GM12865 (cell line): ENCODE measurements at regions not wholly inside any gene's neighbourhood (a gene's known extent, or its start where the extent isn't known, plus 50 kb on each side); places are given as distances from the start of the nearest gene placed in this dataset.

Experiments
- DNase-seq: peaks from one replicate; pipeline ENCODE4 v3.0.0; 2010; ENCODE audit warnings: low read depth
- H3K4me3 ChIP-seq: 2 replicates; pipeline ENCODE4 v1.5.1; 2011; ENCODE audit warnings: mild to moderate bottlenecking, low read depth, low read length, control low read depth
- TF ChIP-seq, protein P1 (sequence below): IDR thresholded peaks from 2 replicates; pipeline ENCODE4 v1.5.1; 2011; ENCODE audit warnings: low read length, control low read depth, low read depth, inconsistent platforms; ENCODE audit not compliant: insufficient read depth; ENCODE audit errors: missing control alignments

GRCh38 chr14:101007004-101007614, 103.6 kb upstream of the RTL1 start:
- H3K4me3 ChIP-seq: no peak overlapping the region
- DNase-seq: no peak
- TF ChIP-seq, protein P1, sequence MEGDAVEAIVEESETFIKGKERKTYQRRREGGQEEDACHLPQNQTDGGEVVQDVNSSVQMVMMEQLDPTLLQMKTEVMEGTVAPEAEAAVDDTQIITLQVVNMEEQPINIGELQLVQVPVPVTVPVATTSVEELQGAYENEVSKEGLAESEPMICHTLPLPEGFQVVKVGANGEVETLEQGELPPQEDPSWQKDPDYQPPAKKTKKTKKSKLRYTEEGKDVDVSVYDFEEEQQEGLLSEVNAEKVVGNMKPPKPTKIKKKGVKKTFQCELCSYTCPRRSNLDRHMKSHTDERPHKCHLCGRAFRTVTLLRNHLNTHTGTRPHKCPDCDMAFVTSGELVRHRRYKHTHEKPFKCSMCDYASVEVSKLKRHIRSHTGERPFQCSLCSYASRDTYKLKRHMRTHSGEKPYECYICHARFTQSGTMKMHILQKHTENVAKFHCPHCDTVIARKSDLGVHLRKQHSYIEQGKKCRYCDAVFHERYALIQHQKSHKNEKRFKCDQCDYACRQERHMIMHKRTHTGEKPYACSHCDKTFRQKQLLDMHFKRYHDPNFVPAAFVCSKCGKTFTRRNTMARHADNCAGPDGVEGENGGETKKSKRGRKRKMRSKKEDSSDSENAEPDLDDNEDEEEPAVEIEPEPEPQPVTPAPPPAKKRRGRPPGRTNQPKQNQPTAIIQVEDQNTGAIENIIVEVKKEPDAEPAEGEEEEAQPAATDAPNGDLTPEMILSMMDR: no peak

- DNase-seq: no peak
- no peak overlapping the region for H3K4me3 ChIP-seq
- TF ChIP-seq, protein P1: no peak
Observed at GRCh38 chr14:101007765-101008164, 104.2 kb upstream of the RTL1 start.

DNA sequence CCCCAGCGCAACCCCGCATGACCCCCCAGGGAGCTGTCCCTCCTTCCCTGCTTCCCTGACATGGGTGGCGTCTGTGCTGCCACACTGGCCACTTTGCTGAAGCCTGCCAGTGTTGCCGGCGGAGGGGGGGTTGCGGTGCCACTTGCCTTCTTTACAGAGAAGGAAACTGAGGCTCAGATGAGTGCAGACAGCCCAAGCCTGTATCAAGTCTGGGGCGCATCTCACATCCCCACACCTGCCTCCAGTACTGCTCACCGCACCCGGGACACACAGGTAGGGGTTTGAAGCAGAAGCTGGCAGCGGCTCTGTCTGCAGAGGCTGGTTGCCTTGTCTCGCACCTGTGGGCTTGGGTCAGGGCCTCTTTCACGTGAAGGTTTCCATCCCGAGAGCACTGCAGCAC, 104.7 kb upstream of the RTL1 start:
- DNase-seq: no peak
- TF ChIP-seq, protein P1: no peak
- no peak overlapping the region for H3K4me3 ChIP-seq

GRCh38 chr14:101008631-101009336, 105.3 kb upstream of the RTL1 start:
- TF ChIP-seq, protein P1: no peak
- no peak for DNase-seq
- no peak overlapping the region for H3K4me3 ChIP-seq

- DNase-seq: no peak
- TF ChIP-seq, protein P1: no peak
Observed at GRCh38 chr14:101009531-101009930, 106.0 kb upstream of the RTL1 start.

DNA sequence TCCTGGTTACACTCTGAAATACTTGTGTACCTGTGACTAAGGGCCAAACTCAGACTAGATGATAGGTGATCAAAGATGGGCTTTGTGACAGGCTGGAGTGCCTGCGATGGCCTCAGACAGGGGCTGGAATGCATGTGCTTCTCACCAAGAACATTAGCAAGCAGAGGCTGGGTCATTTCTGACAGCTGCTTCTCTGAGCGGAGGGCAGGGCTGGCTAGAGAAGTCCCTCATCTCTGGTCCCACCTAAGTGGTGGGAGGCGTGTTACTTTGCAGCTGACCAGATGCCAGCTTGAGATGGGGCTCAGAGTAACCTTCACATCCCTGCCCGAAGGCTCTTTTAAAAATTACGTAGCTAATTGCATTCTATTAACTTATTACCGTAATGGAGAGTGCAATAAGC, 106.8 kb upstream of the RTL1 start:
- TF ChIP-seq, protein P1: no peak
- DNase-seq: no peak
- no peak overlapping the region for H3K4me3 ChIP-seq

More at GRCh38 chr14:101009531-101009930, 106.0 kb upstream of the RTL1 start:
- no peak overlapping the region for H3K4me3 ChIP-seq

- DNase-seq: no peak
- no peak overlapping the region for H3K4me3 ChIP-seq
- TF ChIP-seq, protein P1: no peak
Observed at GRCh38 chr14:101010835-101011234, 107.3 kb upstream of the RTL1 start.
